OCI-LY7 (cell line): ENCODE measurements at regions not wholly inside any gene's neighbourhood (a gene's known extent, or its start where the extent isn't known, plus 50 kb on each side); places are given as distances from the start of the nearest gene placed in this dataset.

Experiments
- EZH2phosphoT487 ChIP-seq: fragments of 200-600 bp; sonication (generic); IDR thresholded peaks from 2 replicates; pipeline ENCODE4 v1.6.1; 2018; ENCODE audit warnings: low read depth, borderline replicate concordance, mild to moderate bottlenecking, mixed run types, antibody characterized with exemption, low read length, moderate library complexity, mixed read lengths
- TF ChIP-seq, protein P1 (sequence below): fragments of 200-600 bp; sonication (generic); conservative IDR thresholded peaks from 2 replicates; pipeline ENCODE4 v1.5.1; 2014; ENCODE audit warnings: mild to moderate bottlenecking, antibody characterized with exemption, low read length, moderate library complexity, mixed read lengths

DNA sequence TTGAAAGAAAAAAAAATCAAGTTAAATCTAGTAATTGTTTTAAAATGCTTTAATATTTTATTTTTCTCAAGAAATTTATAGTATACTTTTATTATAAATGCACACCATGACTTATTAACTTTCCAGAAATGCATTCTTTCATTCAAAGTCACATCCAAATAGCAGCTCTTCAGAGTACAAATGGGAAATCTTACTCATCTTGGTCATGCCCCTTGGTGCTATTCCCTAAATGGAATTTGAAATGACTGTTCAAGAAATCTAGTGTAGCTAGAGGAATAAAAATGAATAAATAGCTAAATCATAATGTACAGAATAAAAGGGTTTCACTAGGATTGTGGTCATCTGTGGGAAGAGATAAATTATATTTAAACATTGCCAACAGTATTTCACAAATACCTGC, 1139.7 kb downstream of the PCDH18 start:
- TF ChIP-seq, protein P1, sequence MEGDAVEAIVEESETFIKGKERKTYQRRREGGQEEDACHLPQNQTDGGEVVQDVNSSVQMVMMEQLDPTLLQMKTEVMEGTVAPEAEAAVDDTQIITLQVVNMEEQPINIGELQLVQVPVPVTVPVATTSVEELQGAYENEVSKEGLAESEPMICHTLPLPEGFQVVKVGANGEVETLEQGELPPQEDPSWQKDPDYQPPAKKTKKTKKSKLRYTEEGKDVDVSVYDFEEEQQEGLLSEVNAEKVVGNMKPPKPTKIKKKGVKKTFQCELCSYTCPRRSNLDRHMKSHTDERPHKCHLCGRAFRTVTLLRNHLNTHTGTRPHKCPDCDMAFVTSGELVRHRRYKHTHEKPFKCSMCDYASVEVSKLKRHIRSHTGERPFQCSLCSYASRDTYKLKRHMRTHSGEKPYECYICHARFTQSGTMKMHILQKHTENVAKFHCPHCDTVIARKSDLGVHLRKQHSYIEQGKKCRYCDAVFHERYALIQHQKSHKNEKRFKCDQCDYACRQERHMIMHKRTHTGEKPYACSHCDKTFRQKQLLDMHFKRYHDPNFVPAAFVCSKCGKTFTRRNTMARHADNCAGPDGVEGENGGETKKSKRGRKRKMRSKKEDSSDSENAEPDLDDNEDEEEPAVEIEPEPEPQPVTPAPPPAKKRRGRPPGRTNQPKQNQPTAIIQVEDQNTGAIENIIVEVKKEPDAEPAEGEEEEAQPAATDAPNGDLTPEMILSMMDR: no peak
- TF ChIP-seq EZH2phosphoT487: no peak
